Activated gamma-delta T cell treated with Interleukin-2 at 50 U/mL for 16 hours (primary cell): ENCODE measurements at regions not wholly inside any gene's neighbourhood (a gene's known extent, or its start where the extent isn't known, plus 50 kb on each side); places are given as distances from the start of the nearest gene placed in this dataset.

ENCODE experiments used
- DNase-seq: peaks from one replicate; pipeline ENCODE4 v3.0.0-alpha.2; 2020

GRCh38 chr7:132666071-132666773 is 90.0 kb upstream of the PLXNA4 start:
- no peak for DNase-seq

- no peak for DNase-seq
These were observed 80.8 kb upstream of the PLXNA4 start for GRCh38 chr7:132656846-132657776.

- DNase-seq, result no peak
These were observed 80.1 kb upstream of the PLXNA4 start for GRCh38 chr7:132656341-132656740.

- peak; percentile 30 for DNase-seq
These were observed 79.0 kb upstream of the PLXNA4 start for GRCh38 chr7:132655131-132655727.

GRCh38 chr7:132654150-132654549 is 77.9 kb upstream of the PLXNA4 start:
- DNase-seq, result no peak

GRCh38 chr7:132653366-132653930 is 77.2 kb upstream of the PLXNA4 start:
- DNase-seq, result no peak

GRCh38 chr7:132652507-132652906 is 76.2 kb upstream of the PLXNA4 start:
- no peak for DNase-seq

- DNase-seq, result no peak
These were observed 74.2 kb upstream of the PLXNA4 start for GRCh38 chr7:132650498-132650897.

GRCh38 chr7:132647311-132647710 is 71.0 kb upstream of the PLXNA4 start:
- no peak for DNase-seq

- no peak for DNase-seq
These were observed 69.8 kb upstream of the PLXNA4 start for GRCh38 chr7:132646052-132646451.

- no peak for DNase-seq
These were observed 67.0 kb upstream of the PLXNA4 start for GRCh38 chr7:132643302-132643701.

GRCh38 chr7:132641238-132641637 is 65.0 kb upstream of the PLXNA4 start:
- no peak for DNase-seq

- DNase-seq, result no peak
These were observed 63.7 kb upstream of the PLXNA4 start for GRCh38 chr7:132639983-132640382.

- no peak for DNase-seq
These were observed 61.7 kb upstream of the PLXNA4 start for GRCh38 chr7:132638000-132638399.

GRCh38 chr7:132636581-132636980 is 60.3 kb upstream of the PLXNA4 start:
- no peak for DNase-seq

GRCh38 chr7:132635127-132635526 is 58.9 kb upstream of the PLXNA4 start:
- DNase-seq, result no peak

GRCh38 chr7:132630834-132631233 is 54.6 kb upstream of the PLXNA4 start:
- DNase-seq, result no peak
